Heart right ventricle (tissue), 16 donors: ENCODE measurements at regions not wholly inside any gene's neighbourhood (a gene's known extent, or its start where the extent isn't known, plus 50 kb on each side); places are given as distances from the start of the nearest gene placed in this dataset.

Source experiments
- ATAC-seq, 8 donors: fragments of 200-7000 bp; cut with Tn5 transposase; one replicate each; pipeline ENCODE4 v1.9.1; 2020; ENCODE audit warnings: mild to moderate bottlenecking in 8 of 8, moderate library complexity in 8 of 8, moderate number of reproducible peaks in 1 of 8
- DNase-seq, 2 donors: peaks; one replicate each; pipeline ENCODE4 v3.0.0-alpha.2; 2020
- H3K27ac ChIP-seq, 10 donors: fragments of 200-600 bp; sonication (generic) in 2 of 10; one replicate each; pipeline versions ENCODE4 v1.5.0 to v1.8.0; 2020 to 2022; ENCODE audit warnings: mild to moderate bottlenecking in 3 of 10
- H3K27me3 ChIP-seq, 7 donors: fragments of 200-600 bp; one replicate each; pipeline ENCODE4 v1.8.0; 2021 to 2022; ENCODE audit warnings: mild to moderate bottlenecking in 2 of 7
- H3K36me3 ChIP-seq, 9 donors: fragments of 200-600 bp; sonication (generic) in 1 of 9; one replicate each; pipeline versions ENCODE4 v1.5.0 to v1.8.0; 2020 to 2022; ENCODE audit warnings: mild to moderate bottlenecking in 2 of 9
- H3K4me1 ChIP-seq, 9 donors: fragments of 200-600 bp; sonication (generic) in 1 of 9; one replicate each; pipeline versions ENCODE4 v1.5.0 to v1.8.0; 2020 to 2022; ENCODE audit warnings: mild to moderate bottlenecking in 4 of 9
- H3K4me3 ChIP-seq, 10 donors: fragments of 200-600 bp; sonication (generic) in 2 of 10; one replicate each; pipeline versions ENCODE4 v1.5.0 to v1.8.0; 2020 to 2022; ENCODE audit warnings: mild to moderate bottlenecking in 7 of 10, moderate library complexity in 2 of 10
- H3K9me3 ChIP-seq, 11 donors: fragments of 200-600 bp in 10 of 11; sonication (generic) in 2 of 11; one replicate each; pipeline versions ENCODE4 v1.5.0 to v1.8.0; 2013 to 2022; ENCODE audit warnings: mild to moderate bottlenecking in 2 of 11, control low read depth in 1 of 11, moderate library complexity in 1 of 11
- CTCF ChIP-seq, 9 donors: fragments of 200-600 bp; sonication (generic) in 2 of 9; IDR thresholded peaks; one replicate each; pipeline versions ENCODE4 v1.5.0 to v1.8.0; 2021 to 2022; ENCODE audit warnings: antibody characterized with exemption in 9 of 9, mild to moderate bottlenecking in 5 of 9, moderate library complexity in 1 of 9
- WGBS, 2 donors: extraction: QIAGEN DNeasy Blood & Tissue Kit; methylation state at CpG; one replicate each; pipeline ENCODE4 v1.1.7; 2013; ENCODE audit warnings: inconsistent platforms in 1 of 2; 5-methylcytosine and 5-hydroxymethylcytosine counted together
- intact Hi-C, 10 donors: fragments of 100-400 bp; cut with DNase I; formaldehyde crosslinking; loops; one replicate each; pipeline versions ENCODE4 v1.11.1 to v1.14.2; 2022
- donor health status: Arrhythmogenic right ventricular cardiomyopathy.
- donor health status: ischemic (EF 13 %, LVEDD 7.1; RV severe dilation, severe dysfunction).
- donor health status: healthy with polysubstance abuse.
- donor health status: DM: no; HTN: yes; CAD: no.
- donor health status: DM: no; HTN: no; CAD: no.
- donor health status: ischemic (EF 25% LVEDD 6.9; RV normal size, moderate dysfunction).
- donor health status: ischemic (EF 25% LVEDD 5.7; RV mildly dilated, moderate dysfunction).
- donor health status: healthy.
- donor health status: DM: yes; HTN: yes; CAD: no.
- donor health status: Ischemic cardiomyopathy.
- donor health status: ischemic (EF 35%, LVEDD 5.7; RV mildly dilated, moderate dysfunction).
- donor health status: nonischemic (EF 11% LVEDD 7.7; RV severe dilation, severe dysfunction).
- donor health status: DM: yes; HTN: yes; CAD: no.
- donor health status: PGD.
- donor health status: ischemic (EF 29% LVEDD 5.4; RV normal size, mild dysfunction).
- donor health status: nonischemic (EF 23%, LVEDD 6.1; RV moderate dilation, normal function).

DNA sequence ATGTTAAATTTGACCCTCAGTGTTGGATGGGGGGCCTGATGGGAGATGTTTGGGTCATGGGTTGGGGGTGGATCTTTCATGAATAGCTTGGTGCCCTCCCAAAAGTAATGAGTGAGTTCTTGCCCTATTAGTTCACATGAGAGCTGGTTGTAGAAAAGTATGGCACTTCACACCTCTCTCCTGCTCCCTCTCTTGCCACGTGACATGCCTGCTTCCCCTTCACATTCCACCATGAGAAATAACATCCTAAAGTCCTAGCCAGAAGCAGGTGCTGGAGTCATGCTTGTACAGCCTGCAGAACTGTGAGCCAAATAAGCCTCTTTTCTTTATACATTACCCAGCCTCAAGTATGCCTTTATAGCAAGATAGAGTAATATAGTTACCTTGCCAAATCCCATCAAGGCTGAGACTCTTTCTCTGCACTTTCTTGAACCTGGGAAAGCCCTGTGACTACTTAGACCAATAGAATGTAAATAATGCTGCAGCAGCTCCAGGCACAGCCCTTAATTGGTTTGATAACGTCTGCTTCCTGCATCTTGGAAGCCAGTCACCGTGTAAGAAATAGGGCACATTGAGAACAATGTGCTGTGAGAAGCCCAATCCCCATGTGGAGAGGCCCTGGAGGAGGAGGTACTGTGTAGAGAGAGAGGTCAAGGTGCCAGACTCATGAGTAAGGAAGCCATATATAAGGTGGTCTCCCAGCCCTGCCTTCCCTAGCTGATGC lies 88.0 kb upstream of the NAMPT start:
- Histone ChIP-seq H3K27me3 (no peaks in the 10 kb centered on the region), H3K4me3 (no peak overlapping the region), H3K4me1 (peaks cover 0 to 13% (median 0%) of the 10 kb centered on the region in 9 donors), H3K27ac (no peak overlapping the region), H3K9me3 (no peaks in the 10 kb centered on the region), H3K36me3 (no peaks in the 10 kb centered on the region)
- ATAC-seq (no peak), DNase-seq (no peak)
- TF ChIP-seq CTCF (IDR thresholded peaks at IDR 0.05) = no peak
- WGBS, 2 donors = 21 to 22% methylated on average over 3 of the region's 3 CpGs
- intact Hi-C loops = loop anchor here in 1 of 10 donors (10.0 kb wide), 1 partner anchor 198 kb away; no protein-coding TSS in a partner anchor

DNA sequence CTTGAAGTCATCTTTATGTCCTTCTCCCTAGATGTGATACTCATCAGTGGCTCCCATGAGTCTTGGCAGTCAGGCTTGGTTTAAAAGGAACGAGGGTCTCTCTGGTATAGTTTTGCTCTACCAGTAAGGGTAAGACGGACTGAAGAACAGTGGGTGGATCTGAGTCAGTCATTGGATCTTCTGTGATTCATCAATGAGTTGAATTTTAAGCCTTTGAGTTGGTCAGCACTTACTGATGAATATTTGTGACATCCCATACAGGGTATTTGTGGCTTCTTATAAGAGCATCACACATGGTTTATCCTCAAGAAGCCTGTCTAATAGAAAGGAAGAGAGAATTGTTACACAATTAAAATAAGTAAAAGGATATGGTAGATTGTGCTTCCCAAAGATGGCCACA lies 87.3 kb upstream of the NAMPT start:
- Histone ChIP-seq H3K36me3 (no peaks in the 10 kb centered on the region), H3K27me3 (no peaks in the 10 kb centered on the region), H3K4me1 (peaks cover 0 to 13% (median 0%) of the 10 kb centered on the region in 9 donors), H3K27ac (peak overlapping the region in 1 of 10 donors; percentile 46), H3K4me3 (no peak overlapping the region), H3K9me3 (no peaks in the 10 kb centered on the region)
- ATAC-seq (no peak), DNase-seq (no peak)
- intact Hi-C loops = loop anchor here in 1 of 10 donors (10.0 kb wide), 1 partner anchor 197 kb away; no protein-coding TSS in a partner anchor
- WGBS, 2 donors = 70 to 82% methylated on average over 2 of the region's 2 CpGs
- TF ChIP-seq CTCF (IDR thresholded peaks at IDR 0.05) = no peak

DNA sequence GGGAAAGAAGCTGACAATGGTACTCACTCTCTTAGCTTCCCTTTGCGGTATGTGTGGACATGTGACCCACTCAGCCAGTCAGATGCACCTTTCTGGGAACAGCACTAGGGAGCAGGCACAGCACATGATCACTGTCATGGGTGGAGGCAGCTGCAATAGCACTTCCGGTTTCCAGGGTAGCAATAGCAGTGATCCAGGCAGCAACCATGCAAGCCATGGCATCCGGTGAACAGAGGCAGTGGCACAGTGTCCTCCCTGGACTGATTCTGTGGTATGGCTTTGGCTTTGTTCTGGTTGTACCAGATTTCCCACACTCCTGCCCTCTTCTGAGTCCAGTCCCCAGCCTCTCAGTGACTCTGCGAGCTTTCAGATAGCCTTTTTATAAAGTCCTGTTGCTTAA lies 86.8 kb upstream of the NAMPT start:
- ATAC-seq (peak in 3 of 8 donors; percentile 13 to 50 (median 48)), DNase-seq (no peak)
- WGBS, 2 donors = 85 to 86% methylated on average over 4 of the region's 4 CpGs
- H3K4me1 ChIP-seq = peaks cover 0 to 13% (median 0%) of the 10 kb centered on the region in 9 donors
- H3K27ac ChIP-seq = peak overlapping the region in 1 of 10 donors; percentile 46
- no peaks in the 10 kb centered on the region for H3K27me3 ChIP-seq
- no peak for TF ChIP-seq CTCF (IDR thresholded peaks at IDR 0.05)
- H3K9me3 ChIP-seq = no peaks in the 10 kb centered on the region
- H3K36me3 ChIP-seq = no peaks in the 10 kb centered on the region
- intact Hi-C loops = loop anchor here in 1 of 10 donors (10.0 kb wide), 1 partner anchor 197 kb away; no protein-coding TSS in a partner anchor
- H3K4me3 ChIP-seq = no peak overlapping the region

DNA sequence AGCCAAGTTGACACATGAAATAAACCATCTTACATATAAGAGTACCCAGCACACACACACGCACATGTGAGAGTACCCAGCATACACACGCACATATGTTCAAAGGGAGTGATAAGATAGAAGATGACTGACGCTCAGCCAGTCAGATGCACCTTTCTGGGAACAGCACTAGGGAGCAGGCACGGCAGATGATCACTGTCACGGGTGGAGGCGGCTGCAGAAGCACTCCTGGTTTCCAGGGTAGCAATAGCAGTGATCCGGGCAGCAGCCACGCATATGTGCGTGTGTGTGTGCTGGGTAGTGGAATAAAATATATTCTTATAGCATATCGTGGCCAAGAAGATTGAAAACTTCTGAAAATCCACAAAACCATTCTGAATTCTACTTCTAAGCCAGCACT lies 85.8 kb upstream of the NAMPT start:
- H3K4me3 ChIP-seq = no peak overlapping the region
- H3K4me1 ChIP-seq = peaks cover 0 to 9% (median 0%) of the 10 kb centered on the region in 9 donors
- intact Hi-C loops = loop anchor here in 1 of 10 donors (10.0 kb wide), 1 partner anchor 196 kb away; no protein-coding TSS in a partner anchor
- TF ChIP-seq CTCF (IDR thresholded peaks at IDR 0.05) = no peak
- no peaks in the 10 kb centered on the region for H3K36me3 ChIP-seq
- peak overlapping the region in 1 of 10 donors; percentile 46 for H3K27ac ChIP-seq
- DNase-seq (no peak), ATAC-seq (no peak)
- WGBS, 2 donors = 80 to 89% methylated on average over 10 of the region's 10 CpGs
- no peaks in the 10 kb centered on the region for H3K27me3 ChIP-seq
- no peaks in the 10 kb centered on the region for H3K9me3 ChIP-seq
